ENCODE measurements at regions not wholly inside any gene's neighbourhood (a gene's known extent, or its start where the extent isn't known, plus 50 kb on each side); places are given as distances from the start of the nearest gene placed in this dataset.

- TF ChIP-seq CTCF (IDR thresholded peaks at IDR 0.05; ENCODE audit: extremely low read depth, missing control alignments): no peak
- DNase-seq (ENCODE audit: low spot score): no peak
Measured at GRCh38 chr4:84058201-84058600, 440.9 kb downstream of the NKX6-1 start.

- no peak for DNase-seq (ENCODE audit: low spot score)
- no peak for TF ChIP-seq CTCF (IDR thresholded peaks at IDR 0.05; ENCODE audit: extremely low read depth, missing control alignments)
Measured at GRCh38 chr4:84051639-84052038, 447.5 kb downstream of the NKX6-1 start.

GRCh38 chr4:84051089-84051488 lies 448.0 kb downstream of the NKX6-1 start:
- TF ChIP-seq CTCF (IDR thresholded peaks at IDR 0.05; ENCODE audit: extremely low read depth, missing control alignments): no peak
- DNase-seq (ENCODE audit: low spot score): no peak

- no peak for TF ChIP-seq CTCF (IDR thresholded peaks at IDR 0.05; ENCODE audit: extremely low read depth, missing control alignments)
- DNase-seq (ENCODE audit: low spot score): no peak
Measured at GRCh38 chr4:84050015-84050414, 449.1 kb downstream of the NKX6-1 start.

- no peak for TF ChIP-seq CTCF (IDR thresholded peaks at IDR 0.05; ENCODE audit: extremely low read depth, missing control alignments)
- DNase-seq (ENCODE audit: low spot score): no peak
Measured at GRCh38 chr4:84046551-84046950, 452.5 kb downstream of the NKX6-1 start.

- no peak for TF ChIP-seq CTCF (IDR thresholded peaks at IDR 0.05; ENCODE audit: extremely low read depth, missing control alignments)
- DNase-seq (ENCODE audit: low spot score): no peak
Measured at GRCh38 chr4:84041426-84041825, 457.7 kb downstream of the NKX6-1 start.

GRCh38 chr4:84035568-84035967 lies 463.5 kb downstream of the NKX6-1 start:
- no peak for DNase-seq (ENCODE audit: low spot score)
- TF ChIP-seq CTCF (IDR thresholded peaks at IDR 0.05; ENCODE audit: extremely low read depth, missing control alignments): no peak
